Astrocyte (in vitro differentiated cells and primary cell): ENCODE measurements at regions not wholly inside any gene's neighbourhood (a gene's known extent, or its start where the extent isn't known, plus 50 kb on each side); places are given as distances from the start of the nearest gene placed in this dataset.

Source experiments
- DNase-seq: peaks from one replicate; pipeline ENCODE4 v3.0.0-alpha.2; 2010; ENCODE audit warnings: low read depth
- FAIRE-seq: peaks from 2 replicates; lab custom pipeline; 2011; peaks lifted over from hg19 to GRCh38; lab: Jason Lieb, UNC
- H2AFZ ChIP-seq: 2 replicates; pipeline ENCODE4 v1.6.0; 2012; ENCODE audit warnings: low read depth, low read length, inconsistent platforms
- H3K27ac ChIP-seq: 2 replicates; pipeline ENCODE4 v1.5.1; 2011; ENCODE audit warnings: low read depth, low read length, inconsistent platforms
- H3K27me3 ChIP-seq: 2 replicates; pipeline ENCODE4 v1.6.0; 2011; ENCODE audit warnings: low read length, inconsistent platforms; ENCODE audit not compliant: insufficient read depth
- H3K36me3 ChIP-seq: 2 replicates; pipeline ENCODE4 v1.5.1; 2011; ENCODE audit warnings: low read length, inconsistent platforms; ENCODE audit not compliant: insufficient read depth
- H3K4me1 ChIP-seq: 2 replicates; pipeline ENCODE4 v1.5.1; 2011; ENCODE audit warnings: low read length, inconsistent platforms; ENCODE audit not compliant: insufficient read depth
- H3K4me2 ChIP-seq: 2 replicates; pipeline ENCODE4 v1.6.0; 2012; ENCODE audit warnings: low read length, inconsistent platforms
- H3K4me3 ChIP-seq: 2 replicates; pipeline ENCODE4 v1.5.1; 2011; ENCODE audit warnings: low read depth, mild to moderate bottlenecking, low read length, inconsistent platforms; ENCODE audit not compliant: insufficient read depth
- H3K79me2 ChIP-seq: 2 replicates; pipeline ENCODE4 v1.6.0; 2012; ENCODE audit warnings: mild to moderate bottlenecking, low read length, inconsistent platforms; ENCODE audit not compliant: insufficient read depth
- H3K9ac ChIP-seq: 2 replicates; pipeline ENCODE4 v1.6.0; 2012; ENCODE audit warnings: mild to moderate bottlenecking, low read length, inconsistent platforms
- H3K9me3 ChIP-seq: 2 replicates; pipeline ENCODE4 v1.5.1; 2012; ENCODE audit warnings: low read depth, mild to moderate bottlenecking, low read length, inconsistent platforms; ENCODE audit not compliant: insufficient read depth
- H4K20me1 ChIP-seq: 2 replicates; pipeline ENCODE4 v1.6.0; 2012; ENCODE audit warnings: low read length, inconsistent platforms; ENCODE audit not compliant: insufficient read depth
- H3K27ac Mint-ChIP-seq: one replicate; pipeline ENCODE4 v1.8.0; 2021; ENCODE audit warnings: mild to moderate bottlenecking, mixed read lengths; ENCODE audit not compliant: unreplicated experiment
- H3K27me3 Mint-ChIP-seq: one replicate; pipeline ENCODE4 v1.8.0; 2021; ENCODE audit warnings: low read depth, mixed read lengths; ENCODE audit not compliant: unreplicated experiment
- H3K36me3 Mint-ChIP-seq: one replicate; pipeline ENCODE4 v1.8.0; 2021; ENCODE audit warnings: low read depth, mixed read lengths; ENCODE audit not compliant: unreplicated experiment
- H3K4me1 Mint-ChIP-seq: one replicate; pipeline ENCODE4 v1.8.0; 2021; ENCODE audit warnings: low read depth, mixed read lengths; ENCODE audit not compliant: unreplicated experiment
- H3K4me3 Mint-ChIP-seq: one replicate; pipeline ENCODE4 v1.8.0; 2021; ENCODE audit warnings: mild to moderate bottlenecking, moderate library complexity, mixed read lengths; ENCODE audit not compliant: unreplicated experiment
- H3K9me3 Mint-ChIP-seq: one replicate; pipeline ENCODE4 v1.8.0; 2021; ENCODE audit warnings: mild to moderate bottlenecking, mixed read lengths; ENCODE audit not compliant: unreplicated experiment
- CTCF ChIP-seq: IDR thresholded peaks from 2 replicates; pipeline ENCODE4 v1.5.1; 2011; ENCODE audit warnings: low read depth, mild to moderate bottlenecking, inconsistent platforms, low read length, moderate library complexity; ENCODE audit not compliant: insufficient read depth
- EZH2 ChIP-seq: IDR thresholded peaks from 2 replicates; pipeline ENCODE4 v1.6.1; 2012; ENCODE audit warnings: mild to moderate bottlenecking, low read length, inconsistent platforms; ENCODE audit not compliant: insufficient read depth

DNA sequence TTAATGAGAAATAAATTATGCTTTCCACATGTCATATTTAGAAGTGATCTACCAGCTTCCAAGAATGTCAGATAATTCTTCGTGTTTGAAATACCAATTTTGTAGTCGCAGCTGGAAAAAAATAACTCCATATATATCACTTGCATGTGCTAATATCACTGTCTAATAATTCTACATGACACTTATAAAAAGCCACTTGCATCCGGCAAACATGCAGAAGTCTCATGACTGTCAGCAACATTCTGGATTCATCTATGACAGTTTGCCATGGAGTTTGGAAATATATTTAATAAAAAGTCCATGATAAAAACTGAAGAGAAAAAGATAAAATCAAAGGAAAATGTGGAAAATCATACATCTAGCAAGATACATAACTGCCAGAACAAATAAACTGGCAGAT is 1784.4 kb downstream of the SUCLG1 start:
- DNase-seq (no peak), FAIRE-seq (no peak)
- no peaks in the 10 kb centered on the region for H3K36me3 Mint-ChIP-seq
- Histone ChIP-seq H3K9ac (no peak overlapping the region), H3K9me3 (no peaks in the 10 kb centered on the region), H4K20me1 (no peaks in the 10 kb centered on the region), H3K4me3 (no peak overlapping the region), H3K79me2 (no peaks in the 10 kb centered on the region), H3K4me2 (no peak overlapping the region), H3K27ac (no peak overlapping the region), H3K4me1 (no peaks in the 10 kb centered on the region), H2AFZ (no peak overlapping the region), H3K27me3 (no peaks in the 10 kb centered on the region), H3K36me3 (no peaks in the 10 kb centered on the region)
- no peak overlapping the region for H3K27ac Mint-ChIP-seq
- H3K27me3 Mint-ChIP-seq = no peaks in the 10 kb centered on the region
- no peak overlapping the region for H3K4me3 Mint-ChIP-seq
- TF ChIP-seq CTCF = no peak
- TF ChIP-seq EZH2 = no peak
- peaks cover 11% of the 10 kb centered on the region for H3K4me1 Mint-ChIP-seq
- peaks cover 4% of the 10 kb centered on the region for H3K9me3 Mint-ChIP-seq

- Histone ChIP-seq H3K9me3 (no peaks in the 10 kb centered on the region), H3K36me3 (no peaks in the 10 kb centered on the region), H3K4me3 (no peak overlapping the region), H3K27me3 (no peaks in the 10 kb centered on the region), H3K4me2 (no peak overlapping the region), H3K79me2 (no peaks in the 10 kb centered on the region), H3K9ac (no peak overlapping the region), H2AFZ (no peak overlapping the region), H3K27ac (no peak overlapping the region), H3K4me1 (no peaks in the 10 kb centered on the region), H4K20me1 (no peaks in the 10 kb centered on the region)
- DNase-seq (no peak), FAIRE-seq (no peak)
- no peaks in the 10 kb centered on the region for H3K27me3 Mint-ChIP-seq
- no peak overlapping the region for H3K27ac Mint-ChIP-seq
- TF ChIP-seq EZH2 (no peak), CTCF (no peak)
- no peaks in the 10 kb centered on the region for H3K9me3 Mint-ChIP-seq
- H3K4me3 Mint-ChIP-seq = no peak overlapping the region
- H3K4me1 Mint-ChIP-seq = peaks cover 1% of the 10 kb centered on the region
- no peaks in the 10 kb centered on the region for H3K36me3 Mint-ChIP-seq
Observed at GRCh38 chr2:82667491-82667890, 1791.6 kb downstream of the SUCLG1 start.

- no peaks in the 10 kb centered on the region for H3K9me3 ChIP-seq
- H3K27ac Mint-ChIP-seq = no peak overlapping the region
- FAIRE-seq (no peak), DNase-seq (no peak)
- no peak overlapping the region for H3K9ac ChIP-seq
- no peak overlapping the region for H3K4me3 Mint-ChIP-seq
- H4K20me1 ChIP-seq = no peaks in the 10 kb centered on the region
- H3K4me2 ChIP-seq = no peak overlapping the region
- TF ChIP-seq CTCF = no peak
- no peak for TF ChIP-seq EZH2
- H3K27me3 ChIP-seq = no peaks in the 10 kb centered on the region
- no peaks in the 10 kb centered on the region for H3K4me1 Mint-ChIP-seq
- H3K27ac ChIP-seq = no peak overlapping the region
- no peaks in the 10 kb centered on the region for H3K4me1 ChIP-seq
- H3K9me3 Mint-ChIP-seq = no peaks in the 10 kb centered on the region
- no peak overlapping the region for H3K4me3 ChIP-seq
- H2AFZ ChIP-seq = no peak overlapping the region
- no peaks in the 10 kb centered on the region for H3K79me2 ChIP-seq
- H3K36me3 Mint-ChIP-seq = no peaks in the 10 kb centered on the region
- H3K27me3 Mint-ChIP-seq = no peaks in the 10 kb centered on the region
- H3K36me3 ChIP-seq = no peaks in the 10 kb centered on the region
Observed at GRCh38 chr2:82665691-82666090, 1793.4 kb downstream of the SUCLG1 start.
